Uterus (tissue), 2 donors: ENCODE measurements at regions not wholly inside any gene's neighbourhood (a gene's known extent, or its start where the extent isn't known, plus 50 kb on each side); places are given as distances from the start of the nearest gene placed in this dataset.

Source experiments
- POLR2A ChIP-seq, 2 donors: fragments of 450-650 bp; IDR thresholded peaks; one replicate each; pipeline ENCODE4 v1.6.1; 2016; ENCODE audit warnings: antibody characterized with exemption in 2 of 2, mild to moderate bottlenecking in 1 of 2, moderate library complexity in 1 of 2
- TF ChIP-seq, protein P1 (sequence below), 4 experiments: fragments of 200-600 bp in 2 of 4; fragments of 450-650 bp in 2 of 4; sonication (generic) in 2 of 4; IDR thresholded peaks; one replicate each; pipeline ENCODE4 v1.5.1; 2016 to 2019; ENCODE audit warnings: antibody characterized with exemption in 4 of 4, mild to moderate bottlenecking in 2 of 4, moderate library complexity in 1 of 4

DNA sequence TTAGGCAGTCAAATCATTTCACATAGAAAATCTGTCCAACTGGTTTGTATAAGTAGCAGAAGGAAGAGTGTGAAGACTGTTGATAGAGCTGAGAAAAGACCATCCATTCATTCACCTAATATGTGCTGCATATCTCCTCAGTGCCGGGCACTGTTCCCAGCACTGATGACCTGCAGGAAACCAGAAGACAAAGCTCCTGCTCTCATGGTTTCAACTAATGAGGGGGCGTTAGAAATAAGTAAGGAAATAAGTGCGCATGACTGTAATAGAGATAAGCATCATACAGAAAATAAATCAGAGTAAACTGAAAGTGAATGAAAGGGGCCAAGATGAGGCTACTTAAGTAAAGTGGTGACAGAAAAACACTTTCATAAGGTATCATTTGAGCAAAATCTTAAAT is 427.5 kb upstream of the CDH20 start:
- TF ChIP-seq, protein P1, sequence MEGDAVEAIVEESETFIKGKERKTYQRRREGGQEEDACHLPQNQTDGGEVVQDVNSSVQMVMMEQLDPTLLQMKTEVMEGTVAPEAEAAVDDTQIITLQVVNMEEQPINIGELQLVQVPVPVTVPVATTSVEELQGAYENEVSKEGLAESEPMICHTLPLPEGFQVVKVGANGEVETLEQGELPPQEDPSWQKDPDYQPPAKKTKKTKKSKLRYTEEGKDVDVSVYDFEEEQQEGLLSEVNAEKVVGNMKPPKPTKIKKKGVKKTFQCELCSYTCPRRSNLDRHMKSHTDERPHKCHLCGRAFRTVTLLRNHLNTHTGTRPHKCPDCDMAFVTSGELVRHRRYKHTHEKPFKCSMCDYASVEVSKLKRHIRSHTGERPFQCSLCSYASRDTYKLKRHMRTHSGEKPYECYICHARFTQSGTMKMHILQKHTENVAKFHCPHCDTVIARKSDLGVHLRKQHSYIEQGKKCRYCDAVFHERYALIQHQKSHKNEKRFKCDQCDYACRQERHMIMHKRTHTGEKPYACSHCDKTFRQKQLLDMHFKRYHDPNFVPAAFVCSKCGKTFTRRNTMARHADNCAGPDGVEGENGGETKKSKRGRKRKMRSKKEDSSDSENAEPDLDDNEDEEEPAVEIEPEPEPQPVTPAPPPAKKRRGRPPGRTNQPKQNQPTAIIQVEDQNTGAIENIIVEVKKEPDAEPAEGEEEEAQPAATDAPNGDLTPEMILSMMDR (IDR thresholded peaks at IDR 0.05) = no peak
- no peak for TF ChIP-seq POLR2A (IDR thresholded peaks at IDR 0.05)
